BJ (cell line): ENCODE measurements at regions not wholly inside any gene's neighbourhood (a gene's known extent, or its start where the extent isn't known, plus 50 kb on each side); places are given as distances from the start of the nearest gene placed in this dataset.
"Not testable (repeated sequence)": the region's sequence is repeated elsewhere in the genome, so short reads cannot be mapped to it uniquely, and the experiment has no call there.

Experiments
- CTCF ChIA-PET: fragments of 350-600 bp; formaldehyde crosslinking; extraction: SDS; loops from one replicate; lab custom pipeline; 2021; ENCODE audit warnings: antibody characterized with exemption, inconsistent platforms; lab: Yijun Ruan, JAX
- POLR2A ChIA-PET: fragments of 300-600 bp; sonication (Branson Sonifier 250); formaldehyde crosslinking; extraction: SDS; loops from one replicate; lab custom pipeline; 2021; ENCODE audit warnings: antibody characterized with exemption; lab: Charles Lee
- DNase-seq: peaks from one replicate; pipeline ENCODE4 v3.0.0-alpha.2; 2011; ENCODE audit warnings: low read depth
- H3K27me3 ChIP-seq: 2 replicates; pipeline ENCODE4 v1.6.0; 2011; ENCODE audit warnings: low read length; ENCODE audit not compliant: control insufficient read depth, insufficient read depth
- H3K36me3 ChIP-seq: 2 replicates; pipeline ENCODE4 v1.5.1; 2011; ENCODE audit warnings: low read length; ENCODE audit not compliant: control insufficient read depth, insufficient read depth
- H3K4me3 ChIP-seq: 2 replicates; pipeline ENCODE4 v1.5.1; 2011; ENCODE audit warnings: low read depth, mild to moderate bottlenecking, control low read depth, low read length
- TF ChIP-seq, protein P1 (sequence below): IDR thresholded peaks from 2 replicates; pipeline ENCODE4 v1.5.1; 2011; ENCODE audit warnings: low read depth, mild to moderate bottlenecking, control low read depth, inconsistent platforms, low read length, moderate library complexity; ENCODE audit not compliant: insufficient read depth

DNA sequence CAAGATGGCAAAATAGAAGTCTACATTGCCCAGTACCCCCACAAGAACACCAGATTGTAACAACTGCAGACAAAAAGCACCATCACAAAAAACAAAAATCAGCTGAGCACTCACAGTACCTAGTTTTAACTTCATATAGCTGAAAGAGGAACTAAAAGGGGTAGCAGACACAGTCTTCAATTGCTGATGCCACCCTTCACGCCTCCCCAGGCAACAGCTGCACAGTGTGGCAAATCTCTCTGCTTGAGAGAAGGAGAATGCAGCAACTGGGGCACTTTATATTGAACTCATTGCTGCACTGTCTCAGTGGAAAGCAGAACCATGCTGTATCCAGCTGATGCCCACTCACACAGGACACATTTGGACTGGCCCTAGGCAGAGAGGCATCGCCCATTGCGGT is 2714.5 kb upstream of the PCDH20 start:
- TF ChIP-seq, protein P1, sequence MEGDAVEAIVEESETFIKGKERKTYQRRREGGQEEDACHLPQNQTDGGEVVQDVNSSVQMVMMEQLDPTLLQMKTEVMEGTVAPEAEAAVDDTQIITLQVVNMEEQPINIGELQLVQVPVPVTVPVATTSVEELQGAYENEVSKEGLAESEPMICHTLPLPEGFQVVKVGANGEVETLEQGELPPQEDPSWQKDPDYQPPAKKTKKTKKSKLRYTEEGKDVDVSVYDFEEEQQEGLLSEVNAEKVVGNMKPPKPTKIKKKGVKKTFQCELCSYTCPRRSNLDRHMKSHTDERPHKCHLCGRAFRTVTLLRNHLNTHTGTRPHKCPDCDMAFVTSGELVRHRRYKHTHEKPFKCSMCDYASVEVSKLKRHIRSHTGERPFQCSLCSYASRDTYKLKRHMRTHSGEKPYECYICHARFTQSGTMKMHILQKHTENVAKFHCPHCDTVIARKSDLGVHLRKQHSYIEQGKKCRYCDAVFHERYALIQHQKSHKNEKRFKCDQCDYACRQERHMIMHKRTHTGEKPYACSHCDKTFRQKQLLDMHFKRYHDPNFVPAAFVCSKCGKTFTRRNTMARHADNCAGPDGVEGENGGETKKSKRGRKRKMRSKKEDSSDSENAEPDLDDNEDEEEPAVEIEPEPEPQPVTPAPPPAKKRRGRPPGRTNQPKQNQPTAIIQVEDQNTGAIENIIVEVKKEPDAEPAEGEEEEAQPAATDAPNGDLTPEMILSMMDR, result no peak
- Histone ChIP-seq H3K36me3 (no peaks in the 10 kb centered on the region), H3K27me3 (no peaks in the 10 kb centered on the region), H3K4me3 (no peak overlapping the region)
- ChIA-PET POLR2A (no interaction called here), CTCF (no interaction called here)
- no peak for DNase-seq

DNA sequence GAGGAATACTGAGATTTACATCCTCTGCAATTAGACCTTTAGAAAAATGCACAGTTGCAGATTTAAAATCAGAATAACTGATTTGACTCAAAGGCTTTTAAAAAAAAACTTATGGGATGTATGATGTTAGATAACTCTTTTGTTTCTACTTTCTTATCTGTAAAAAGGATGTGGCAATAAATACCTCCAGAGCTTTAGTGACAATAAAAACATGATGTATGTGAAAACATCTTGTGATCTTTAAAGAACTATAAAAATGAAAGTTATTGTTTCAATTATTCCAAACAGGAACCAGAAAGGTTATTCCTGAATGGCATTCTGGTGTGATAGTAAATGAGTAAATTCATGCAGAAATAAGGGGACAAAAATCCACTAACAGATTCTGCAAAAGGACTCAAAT is 2712.2 kb upstream of the PCDH20 start:
- Histone ChIP-seq H3K4me3 (no peak overlapping the region), H3K36me3 (no peaks in the 10 kb centered on the region), H3K27me3 (no peaks in the 10 kb centered on the region)
- no peak for DNase-seq
- TF ChIP-seq, protein P1, result no peak
- POLR2A ChIA-PET, result interaction anchor here (0.5 kb wide), 1 partner anchor 190 kb away, joined by 3 read pairs; no protein-coding TSS in a partner anchor
- CTCF ChIA-PET, result interaction anchor here (0.6 kb wide), 1 partner anchor 33 kb away, joined by 5 read pairs; no protein-coding TSS in a partner anchor

DNA sequence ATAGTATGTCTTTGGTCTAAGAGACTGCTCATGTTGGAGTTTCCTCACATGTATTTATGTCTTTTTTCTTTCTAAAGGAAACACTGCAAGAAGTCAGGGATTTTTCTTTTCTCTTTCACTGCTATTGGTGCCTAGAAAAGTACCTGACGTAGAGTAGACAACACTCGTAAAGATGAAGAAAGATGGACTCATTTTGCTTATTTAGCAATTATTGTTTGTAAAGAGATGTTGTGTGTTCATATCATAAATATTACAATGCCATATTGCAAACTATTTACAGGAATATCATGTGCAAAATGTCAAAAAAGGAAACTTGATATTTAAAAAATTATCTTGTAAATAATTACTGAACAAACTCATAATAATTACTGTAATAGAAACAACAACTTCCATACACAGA is 2711.5 kb upstream of the PCDH20 start:
- TF ChIP-seq, protein P1, result no peak
- Histone ChIP-seq H3K36me3 (no peaks in the 10 kb centered on the region), H3K4me3 (no peak overlapping the region), H3K27me3 (no peaks in the 10 kb centered on the region)
- POLR2A ChIA-PET, result no interaction called here
- CTCF ChIA-PET, result no interaction called here
- no peak for DNase-seq

DNA sequence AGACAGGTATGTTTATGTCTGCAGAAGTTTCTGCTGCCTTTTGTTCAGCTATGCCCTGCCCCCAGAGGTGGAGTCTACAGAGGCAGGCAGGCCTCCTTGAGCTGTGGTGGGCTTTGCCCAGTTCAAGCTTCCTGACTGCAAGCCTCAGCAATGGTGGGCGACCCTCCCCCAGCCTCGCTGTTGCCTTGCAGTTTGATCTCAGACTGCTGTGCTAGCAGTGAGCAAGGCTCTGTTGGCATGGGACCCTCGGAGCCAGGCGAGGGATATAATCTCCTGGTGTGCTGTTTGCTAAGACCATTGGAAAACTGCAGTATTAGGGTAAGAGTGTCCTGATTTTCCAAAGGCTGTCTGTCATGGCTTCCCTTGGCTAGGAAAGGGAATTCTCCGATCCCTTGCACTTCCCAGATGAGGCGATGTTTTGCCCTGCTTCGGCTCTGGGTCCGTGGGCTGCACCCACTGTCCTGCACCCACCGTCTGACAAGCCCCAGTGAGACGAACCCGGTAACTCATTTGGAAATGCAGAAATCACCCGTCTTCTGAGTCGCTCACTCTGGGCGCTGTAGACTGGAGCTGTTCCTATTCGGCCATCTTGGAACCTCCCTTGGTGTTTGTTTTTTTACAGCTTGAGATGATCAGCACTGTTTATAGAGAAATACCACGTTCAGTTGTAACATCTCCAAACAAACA is 2705.5 kb upstream of the PCDH20 start:
- CTCF ChIA-PET, H3K27me3 ChIP-seq, H3K36me3 ChIP-seq, H3K4me3 ChIP-seq, POLR2A ChIA-PET, DNase-seq: not testable (repeated sequence)

DNA sequence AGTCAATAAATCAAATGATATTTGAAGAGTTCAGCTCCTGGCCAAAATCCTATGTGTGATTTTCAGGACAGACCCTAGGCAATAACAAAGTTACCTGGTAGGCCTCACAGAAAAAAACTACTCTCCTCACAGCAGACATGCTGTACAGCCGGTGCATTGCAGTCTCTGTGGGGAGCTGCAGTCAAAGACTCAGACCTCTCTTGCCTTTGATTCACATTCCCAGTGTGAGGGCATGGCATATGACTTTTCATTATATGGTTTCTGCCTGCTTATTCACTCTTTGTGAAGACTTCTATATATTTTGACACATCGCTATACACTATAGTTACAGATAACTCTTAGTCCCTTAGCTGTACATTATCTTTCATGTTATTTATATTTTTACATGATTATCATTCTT is 2684.3 kb upstream of the PCDH20 start:
- ChIA-PET CTCF (no interaction called here), POLR2A (no interaction called here)
- TF ChIP-seq, protein P1, result no peak

DNA sequence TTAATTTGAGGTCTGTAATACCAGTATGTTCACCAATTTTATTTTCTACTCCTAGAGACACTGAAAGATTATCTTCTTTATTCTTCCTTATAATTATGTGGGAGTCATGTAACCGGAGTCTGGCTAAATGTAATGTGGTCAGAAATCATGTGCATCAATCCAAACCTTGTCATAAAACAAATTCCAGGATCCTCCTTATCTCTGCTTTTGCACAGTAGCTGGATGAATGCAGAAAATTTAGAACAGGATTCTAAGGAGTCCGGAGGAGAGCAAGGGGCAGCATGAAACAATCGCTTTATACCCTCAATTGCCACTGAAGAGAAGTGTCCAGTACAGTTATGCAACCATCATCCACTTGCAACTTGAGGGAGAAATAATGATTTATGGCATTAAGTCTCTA is 2674.7 kb upstream of the PCDH20 start:
- TF ChIP-seq, protein P1, result no peak
- Histone ChIP-seq H3K27me3 (no peaks in the 10 kb centered on the region), H3K4me3 (no peak overlapping the region), H3K36me3 (no peaks in the 10 kb centered on the region)
- ChIA-PET CTCF (no interaction called here), POLR2A (no interaction called here)
- DNase-seq, result no peak

More for the DNA sequence above, 2684.3 kb upstream of the PCDH20 start:
- no peak for DNase-seq
- Histone ChIP-seq H3K4me3 (no peak overlapping the region), H3K27me3 (no peaks in the 10 kb centered on the region), H3K36me3 (no peaks in the 10 kb centered on the region)
